ENCODE measurements at regions not wholly inside any gene's neighbourhood (a gene's known extent, or its start where the extent isn't known, plus 50 kb on each side); places are given as distances from the start of the nearest gene placed in this dataset.

DNA sequence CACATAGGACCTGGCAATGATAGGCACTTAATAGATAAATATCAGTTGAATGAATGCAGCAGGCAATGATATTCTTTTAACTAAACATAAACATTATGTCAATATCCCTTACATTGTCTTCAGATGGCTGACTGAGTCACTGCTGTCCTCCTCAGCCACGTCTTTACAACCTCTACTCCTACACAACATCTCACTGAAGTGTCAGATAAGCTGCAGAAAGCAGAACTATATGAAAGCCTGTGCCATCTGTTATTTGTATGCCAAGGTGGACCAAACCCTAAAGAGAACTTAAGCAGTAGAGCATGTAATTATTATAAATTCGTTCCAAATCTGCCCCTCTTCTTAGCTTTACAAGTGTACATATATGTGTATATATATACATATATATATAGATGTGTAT lies 271.2 kb downstream of the RASEF start:
- Histone ChIP-seq H2AFZ (ENCODE audit: insufficient read depth, low read depth, low read length, poor library complexity, severe bottlenecking) (no peak overlapping the region), H4K20me1 (ENCODE audit: insufficient read depth, low read length) (no peaks in the 10 kb centered on the region)

GRCh38 chr9:82797534-82797933 lies 265.4 kb downstream of the RASEF start:
- H3K4me1 ChIP-seq (ENCODE audit: control insufficient read depth in 1 of 2, insufficient read depth in 2 of 2, low read length in 2 of 2): no peaks in the 10 kb centered on the region
- Mint-ChIP-seq H3K4me3 (no peak overlapping the region), H3K4me1 (no peaks in the 10 kb centered on the region), H3K9me3 (peaks cover 0 to 5% (median 3%) of the 10 kb centered on the region in 7 donors), H3K27ac (no peak overlapping the region), H3K36me3 (no peaks in the 10 kb centered on the region), H3K27me3 (ENCODE audit: low read depth in 3 of 3) (peaks cover 0 to 1% (median 0%) of the 10 kb centered on the region in 3 donors)
- DNase-seq: no peak
- no peaks in the 10 kb centered on the region for H3K27me3 ChIP-seq (ENCODE audit: control insufficient read depth in 2 of 2, insufficient read depth in 2 of 2, low read length in 2 of 2)
- no peaks in the 10 kb centered on the region for H4K20me1 ChIP-seq (ENCODE audit: insufficient read depth, low read length)
- WGBS (ENCODE audit: insufficient coverage): 0% methylated on average over 1 of the region's 3 CpGs
- intact Hi-C loops (cut with micrococcal nuclease): no loop called here
- H3K9ac ChIP-seq (ENCODE audit: insufficient read depth, low read length, poor library complexity, severe bottlenecking): no peak overlapping the region
- no peak overlapping the region for H3K27ac ChIP-seq (ENCODE audit: low read depth in 1 of 2, low read length in 2 of 2)
- H3K79me2 ChIP-seq (ENCODE audit: insufficient read depth, low read length): no peaks in the 10 kb centered on the region
- H3K9me3 ChIP-seq (replicated peaks in 1 of 2; ENCODE audit: control insufficient read depth in 1 of 2, insufficient read depth in 1 of 2, low read length in 2 of 2): no peaks in the 10 kb centered on the region
- H3K36me3 ChIP-seq (replicated peaks in 1 of 2; ENCODE audit: control insufficient read depth in 1 of 2, insufficient read depth in 2 of 2, low read length in 2 of 2): no peaks in the 10 kb centered on the region
- no peak overlapping the region for H3K4me3 ChIP-seq (replicated peaks in 1 of 3; ENCODE audit: low read depth in 2 of 3, low read length in 3 of 3)
- H2AFZ ChIP-seq (ENCODE audit: insufficient read depth, low read depth, low read length, poor library complexity, severe bottlenecking): no peak overlapping the region
- TF ChIP-seq, protein P1, sequence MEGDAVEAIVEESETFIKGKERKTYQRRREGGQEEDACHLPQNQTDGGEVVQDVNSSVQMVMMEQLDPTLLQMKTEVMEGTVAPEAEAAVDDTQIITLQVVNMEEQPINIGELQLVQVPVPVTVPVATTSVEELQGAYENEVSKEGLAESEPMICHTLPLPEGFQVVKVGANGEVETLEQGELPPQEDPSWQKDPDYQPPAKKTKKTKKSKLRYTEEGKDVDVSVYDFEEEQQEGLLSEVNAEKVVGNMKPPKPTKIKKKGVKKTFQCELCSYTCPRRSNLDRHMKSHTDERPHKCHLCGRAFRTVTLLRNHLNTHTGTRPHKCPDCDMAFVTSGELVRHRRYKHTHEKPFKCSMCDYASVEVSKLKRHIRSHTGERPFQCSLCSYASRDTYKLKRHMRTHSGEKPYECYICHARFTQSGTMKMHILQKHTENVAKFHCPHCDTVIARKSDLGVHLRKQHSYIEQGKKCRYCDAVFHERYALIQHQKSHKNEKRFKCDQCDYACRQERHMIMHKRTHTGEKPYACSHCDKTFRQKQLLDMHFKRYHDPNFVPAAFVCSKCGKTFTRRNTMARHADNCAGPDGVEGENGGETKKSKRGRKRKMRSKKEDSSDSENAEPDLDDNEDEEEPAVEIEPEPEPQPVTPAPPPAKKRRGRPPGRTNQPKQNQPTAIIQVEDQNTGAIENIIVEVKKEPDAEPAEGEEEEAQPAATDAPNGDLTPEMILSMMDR (IDR thresholded peaks at IDR 0.05): no peak
- no peak overlapping the region for H3K4me2 ChIP-seq (replicated peaks; ENCODE audit: extremely low read depth, low read length, poor library complexity, severe bottlenecking)

More for the DNA sequence above, 271.2 kb downstream of the RASEF start:
- 20% methylated on average over 1 of the region's 2 CpGs for WGBS (ENCODE audit: insufficient coverage)
- intact Hi-C loops (cut with micrococcal nuclease): no loop called here
- TF ChIP-seq, protein P1 (IDR thresholded peaks at IDR 0.05): no peak
- no peaks in the 10 kb centered on the region for H3K36me3 Mint-ChIP-seq
- no peaks in the 10 kb centered on the region for H3K27me3 Mint-ChIP-seq (ENCODE audit: low read depth in 3 of 3)
- no peak overlapping the region for H3K9ac ChIP-seq (ENCODE audit: insufficient read depth, low read length, poor library complexity, severe bottlenecking)
- no peaks in the 10 kb centered on the region for H3K27me3 ChIP-seq (ENCODE audit: control insufficient read depth in 2 of 2, insufficient read depth in 2 of 2, low read length in 2 of 2)
- no peak for DNase-seq
- no peaks in the 10 kb centered on the region for H3K36me3 ChIP-seq (replicated peaks in 1 of 2; ENCODE audit: control insufficient read depth in 1 of 2, insufficient read depth in 2 of 2, low read length in 2 of 2)
- H3K4me2 ChIP-seq (replicated peaks; ENCODE audit: extremely low read depth, low read length, poor library complexity, severe bottlenecking): no peak overlapping the region
- peaks cover 0 to 2% (median 0%) of the 10 kb centered on the region in 7 donors for H3K9me3 Mint-ChIP-seq
- H3K4me1 ChIP-seq (ENCODE audit: control insufficient read depth in 1 of 2, insufficient read depth in 2 of 2, low read length in 2 of 2): no peaks in the 10 kb centered on the region
- no peaks in the 10 kb centered on the region for H3K9me3 ChIP-seq (replicated peaks in 1 of 2; ENCODE audit: control insufficient read depth in 1 of 2, insufficient read depth in 1 of 2, low read length in 2 of 2)
- no peak overlapping the region for H3K4me3 Mint-ChIP-seq
- H3K79me2 ChIP-seq (ENCODE audit: insufficient read depth, low read length): no peaks in the 10 kb centered on the region
- H3K4me3 ChIP-seq (replicated peaks in 1 of 3; ENCODE audit: low read depth in 2 of 3, low read length in 3 of 3): no peak overlapping the region
- H3K27ac Mint-ChIP-seq: no peak overlapping the region
- H3K4me1 Mint-ChIP-seq: peaks cover 3% of the 10 kb centered on the region
- H3K27ac ChIP-seq (ENCODE audit: low read depth in 1 of 2, low read length in 2 of 2): no peak overlapping the region

Measured in CD14-positive monocyte (primary cell).